GM12865 (cell line): ENCODE measurements at regions not wholly inside any gene's neighbourhood (a gene's known extent, or its start where the extent isn't known, plus 50 kb on each side); places are given as distances from the start of the nearest gene placed in this dataset.

Experiments used
- DNase-seq: peaks from one replicate; pipeline ENCODE4 v3.0.0; 2010; ENCODE audit warnings: low read depth
- H3K4me3 ChIP-seq: 2 replicates; pipeline ENCODE4 v1.5.1; 2011; ENCODE audit warnings: mild to moderate bottlenecking, low read depth, low read length, control low read depth
- CTCF ChIP-seq: IDR thresholded peaks from 2 replicates; pipeline ENCODE4 v1.5.1; 2011; ENCODE audit warnings: low read length, control low read depth, low read depth, inconsistent platforms; ENCODE audit not compliant: insufficient read depth; ENCODE audit errors: missing control alignments

GRCh38 chr5:82698026-82698425 lies 379.2 kb downstream of the TMEM167A start:
- H3K4me3 ChIP-seq, result no peak overlapping the region
- no peak for TF ChIP-seq CTCF
- DNase-seq, result no peak

GRCh38 chr5:82694711-82695285 lies 382.4 kb downstream of the TMEM167A start:
- no peak overlapping the region for H3K4me3 ChIP-seq
- no peak for TF ChIP-seq CTCF
- DNase-seq, result no peak

- no peak for DNase-seq
- TF ChIP-seq CTCF, result no peak
- no peak overlapping the region for H3K4me3 ChIP-seq
These were observed 384.4 kb downstream of the TMEM167A start for GRCh38 chr5:82692826-82693225.

GRCh38 chr5:82684659-82685058 lies 392.5 kb downstream of the TMEM167A start:
- no peak for DNase-seq
- TF ChIP-seq CTCF, result no peak

GRCh38 chr5:82684165-82684564 lies 393.0 kb downstream of the TMEM167A start:
- no peak overlapping the region for H3K4me3 ChIP-seq
- no peak for TF ChIP-seq CTCF
- no peak for DNase-seq

More at GRCh38 chr5:82684659-82685058, 392.5 kb downstream of the TMEM167A start:
- H3K4me3 ChIP-seq, result no peak overlapping the region

- TF ChIP-seq CTCF, result no peak
- DNase-seq, result no peak
- no peak overlapping the region for H3K4me3 ChIP-seq
These were observed 397.5 kb downstream of the TMEM167A start for GRCh38 chr5:82679660-82680059.

- no peak overlapping the region for H3K4me3 ChIP-seq
- DNase-seq, result peak; percentile 56
These were observed 398.5 kb upstream of the RPS23 start for GRCh38 chr5:82676661-82677060.

More at GRCh38 chr5:82676661-82677060, 398.5 kb upstream of the RPS23 start:
- no peak for TF ChIP-seq CTCF
